ENCODE measurements at regions not wholly inside any gene's neighbourhood (a gene's known extent, or its start where the extent isn't known, plus 50 kb on each side); places are given as distances from the start of the nearest gene placed in this dataset.

- Histone ChIP-seq H3K27me3 (replicated peaks; ENCODE audit: control insufficient read depth, insufficient read depth, low read length) (no peaks in the 10 kb centered on the region), H3K4me3 (replicated peaks; ENCODE audit: low read depth, low read length) (no peak overlapping the region), H3K36me3 (ENCODE audit: control insufficient read depth, insufficient read depth, low read length) (no peaks in the 10 kb centered on the region)
- DNase-seq (ENCODE audit: extremely low read depth, insufficient read length): no peak
- TF ChIP-seq CTCF (IDR thresholded peaks at IDR 0.05; ENCODE audit: insufficient read depth, low read length, poor library complexity, severe bottlenecking): no peak
Observed at GRCh38 chr13:33426131-33426530, 140.6 kb upstream of the STARD13 start.

DNA sequence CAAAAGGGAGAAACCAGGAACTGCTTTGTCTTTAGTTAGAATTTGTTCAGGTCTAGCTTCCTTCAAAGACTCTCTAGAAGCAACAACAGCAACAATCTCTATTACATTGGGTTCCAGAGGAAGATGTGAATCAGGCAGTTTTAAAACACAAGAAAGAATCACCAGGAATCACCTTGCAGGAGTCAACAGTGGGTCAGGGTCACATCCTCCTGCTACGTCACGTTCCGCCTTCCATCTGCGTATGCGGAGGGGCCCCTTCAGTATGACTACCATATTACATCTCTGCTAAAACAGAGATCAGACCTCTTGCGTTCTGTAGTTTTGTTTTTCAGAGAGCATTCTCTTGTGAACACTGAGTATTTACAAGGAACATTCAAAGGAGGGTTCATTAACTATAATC lies 147.8 kb upstream of the STARD13 start:
- DNase-seq (ENCODE audit: extremely low read depth, insufficient read length): no peak
- Histone ChIP-seq H3K4me3 (replicated peaks; ENCODE audit: low read depth, low read length) (no peak overlapping the region), H3K36me3 (ENCODE audit: control insufficient read depth, insufficient read depth, low read length) (no peaks in the 10 kb centered on the region), H3K27me3 (replicated peaks; ENCODE audit: control insufficient read depth, insufficient read depth, low read length) (no peaks in the 10 kb centered on the region)
- no peak for TF ChIP-seq CTCF (IDR thresholded peaks at IDR 0.05; ENCODE audit: insufficient read depth, low read length, poor library complexity, severe bottlenecking)

GRCh38 chr13:33434676-33435075 lies 149.1 kb upstream of the STARD13 start:
- no peak for TF ChIP-seq CTCF (IDR thresholded peaks at IDR 0.05; ENCODE audit: insufficient read depth, low read length, poor library complexity, severe bottlenecking)
- Histone ChIP-seq H3K4me3 (replicated peaks; ENCODE audit: low read depth, low read length) (no peak overlapping the region), H3K36me3 (ENCODE audit: control insufficient read depth, insufficient read depth, low read length) (no peaks in the 10 kb centered on the region), H3K27me3 (replicated peaks; ENCODE audit: control insufficient read depth, insufficient read depth, low read length) (no peaks in the 10 kb centered on the region)
- DNase-seq (ENCODE audit: extremely low read depth, insufficient read length): no peak

GRCh38 chr13:33435207-33435606 lies 149.7 kb upstream of the STARD13 start:
- no peaks in the 10 kb centered on the region for H3K27me3 ChIP-seq (replicated peaks; ENCODE audit: control insufficient read depth, insufficient read depth, low read length)
- DNase-seq (ENCODE audit: extremely low read depth, insufficient read length): no peak
- no peaks in the 10 kb centered on the region for H3K36me3 ChIP-seq (ENCODE audit: control insufficient read depth, insufficient read depth, low read length)
- no peak for TF ChIP-seq CTCF (IDR thresholded peaks at IDR 0.05; ENCODE audit: insufficient read depth, low read length, poor library complexity, severe bottlenecking)
- no peak overlapping the region for H3K4me3 ChIP-seq (replicated peaks; ENCODE audit: low read depth, low read length)

- H3K4me3 ChIP-seq (replicated peaks; ENCODE audit: low read depth, low read length): no peak overlapping the region
- no peak for TF ChIP-seq CTCF (IDR thresholded peaks at IDR 0.05; ENCODE audit: insufficient read depth, low read length, poor library complexity, severe bottlenecking)
- no peaks in the 10 kb centered on the region for H3K36me3 ChIP-seq (ENCODE audit: control insufficient read depth, insufficient read depth, low read length)
- DNase-seq (ENCODE audit: extremely low read depth, insufficient read length): no peak
- H3K27me3 ChIP-seq (replicated peaks; ENCODE audit: control insufficient read depth, insufficient read depth, low read length): no peaks in the 10 kb centered on the region
Observed at GRCh38 chr13:33438918-33439317, 153.4 kb upstream of the STARD13 start.

- DNase-seq (ENCODE audit: extremely low read depth, insufficient read length): no peak
- H3K27me3 ChIP-seq (replicated peaks; ENCODE audit: control insufficient read depth, insufficient read depth, low read length): no peaks in the 10 kb centered on the region
- no peaks in the 10 kb centered on the region for H3K36me3 ChIP-seq (ENCODE audit: control insufficient read depth, insufficient read depth, low read length)
- no peak overlapping the region for H3K4me3 ChIP-seq (replicated peaks; ENCODE audit: low read depth, low read length)
- TF ChIP-seq CTCF (IDR thresholded peaks at IDR 0.05; ENCODE audit: insufficient read depth, low read length, poor library complexity, severe bottlenecking): no peak
Observed at GRCh38 chr13:33441015-33441414, 155.5 kb upstream of the STARD13 start.

Measured in GM06990 (cell line).